H1 (cell line): ENCODE measurements at regions not wholly inside any gene's neighbourhood (a gene's known extent, or its start where the extent isn't known, plus 50 kb on each side); places are given as distances from the start of the nearest gene placed in this dataset.
"Not testable (repeated sequence)": the region's sequence is repeated elsewhere in the genome, so short reads cannot be mapped to it uniquely, and the experiment has no call there.

ENCODE experiments used
- JUN ChIP-seq: IDR thresholded peaks from 2 replicates; pipeline ENCODE4 v1.6.1; 2011; ENCODE audit warnings: low read depth, mild to moderate bottlenecking, improper control_type of control experiment, low read length
- ZNF274 ChIP-seq: IDR thresholded peaks from 2 replicates; pipeline ENCODE4 v1.7.0; 2012; ENCODE audit warnings: low read length, borderline replicate concordance; ENCODE audit errors: extremely low read depth
- TF ChIP-seq, protein P1 (sequence below): IDR thresholded peaks from 2 replicates; pipeline ENCODE4 v1.6.1; 2011; ENCODE audit warnings: low read length, improper control_type of control experiment
- TF ChIP-seq, protein P2 (sequence below), 3 experiments: IDR thresholded peaks; 1 replicate in 2 of 3; 2 replicates in 1 of 3; pipeline versions ENCODE4 v1.5.1 to v1.6.1; 2011; ENCODE audit warnings: low read length in 3 of 3, mild to moderate bottlenecking in 3 of 3, inconsistent platforms in 2 of 3, low read depth in 1 of 3, moderate library complexity in 1 of 3; ENCODE audit not compliant: insufficient read depth in 1 of 3; ENCODE audit errors: control extremely low read depth in 1 of 3

DNA sequence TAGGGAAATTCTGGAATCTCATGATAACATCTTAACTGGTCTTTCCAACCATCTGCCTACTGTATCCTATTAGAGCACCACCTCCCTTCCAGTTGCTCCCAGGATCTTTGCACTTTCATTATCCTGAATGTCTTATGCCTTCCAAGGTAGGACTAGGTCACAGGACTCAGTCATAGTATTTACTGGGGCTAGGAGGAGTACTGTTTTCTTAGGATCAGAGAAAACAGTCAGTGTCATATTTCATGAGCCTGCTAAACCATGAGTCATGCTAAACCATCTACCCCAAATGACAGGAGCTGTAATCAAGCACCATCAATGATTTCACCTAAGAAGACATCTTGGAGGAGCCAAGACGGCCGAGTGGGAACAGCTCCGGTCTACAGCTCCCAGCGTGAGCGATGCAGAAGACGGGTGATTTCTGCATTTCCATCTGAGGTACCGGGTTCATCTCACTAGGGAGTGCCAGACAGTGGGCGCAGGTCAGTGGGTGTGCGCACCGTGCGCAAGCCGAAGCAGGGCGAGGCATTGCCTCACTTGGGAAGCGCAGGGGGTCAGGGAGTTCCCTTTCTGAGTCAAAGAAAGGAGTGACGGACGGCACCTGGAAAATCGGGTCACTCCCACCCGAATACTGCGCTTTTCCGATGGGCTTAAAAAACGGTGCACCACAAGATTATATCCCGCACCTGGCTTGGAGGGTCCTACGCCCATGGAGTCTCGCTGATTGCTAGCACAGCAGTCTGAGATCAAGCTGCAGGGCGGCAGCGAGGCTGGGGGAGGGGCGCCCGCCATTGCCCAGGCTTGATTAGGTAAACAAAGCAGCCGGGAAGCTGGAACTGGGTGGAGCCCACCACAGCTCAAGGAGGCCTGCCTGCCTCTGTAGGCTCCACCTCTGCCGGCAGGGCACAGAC is 1439.2 kb upstream of the ACVR2A start:
- TF ChIP-seq, protein P1, sequence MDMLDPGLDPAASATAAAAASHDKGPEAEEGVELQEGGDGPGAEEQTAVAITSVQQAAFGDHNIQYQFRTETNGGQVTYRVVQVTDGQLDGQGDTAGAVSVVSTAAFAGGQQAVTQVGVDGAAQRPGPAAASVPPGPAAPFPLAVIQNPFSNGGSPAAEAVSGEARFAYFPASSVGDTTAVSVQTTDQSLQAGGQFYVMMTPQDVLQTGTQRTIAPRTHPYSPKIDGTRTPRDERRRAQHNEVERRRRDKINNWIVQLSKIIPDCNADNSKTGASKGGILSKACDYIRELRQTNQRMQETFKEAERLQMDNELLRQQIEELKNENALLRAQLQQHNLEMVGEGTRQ: not testable (repeated sequence)
- TF ChIP-seq, protein P2, sequence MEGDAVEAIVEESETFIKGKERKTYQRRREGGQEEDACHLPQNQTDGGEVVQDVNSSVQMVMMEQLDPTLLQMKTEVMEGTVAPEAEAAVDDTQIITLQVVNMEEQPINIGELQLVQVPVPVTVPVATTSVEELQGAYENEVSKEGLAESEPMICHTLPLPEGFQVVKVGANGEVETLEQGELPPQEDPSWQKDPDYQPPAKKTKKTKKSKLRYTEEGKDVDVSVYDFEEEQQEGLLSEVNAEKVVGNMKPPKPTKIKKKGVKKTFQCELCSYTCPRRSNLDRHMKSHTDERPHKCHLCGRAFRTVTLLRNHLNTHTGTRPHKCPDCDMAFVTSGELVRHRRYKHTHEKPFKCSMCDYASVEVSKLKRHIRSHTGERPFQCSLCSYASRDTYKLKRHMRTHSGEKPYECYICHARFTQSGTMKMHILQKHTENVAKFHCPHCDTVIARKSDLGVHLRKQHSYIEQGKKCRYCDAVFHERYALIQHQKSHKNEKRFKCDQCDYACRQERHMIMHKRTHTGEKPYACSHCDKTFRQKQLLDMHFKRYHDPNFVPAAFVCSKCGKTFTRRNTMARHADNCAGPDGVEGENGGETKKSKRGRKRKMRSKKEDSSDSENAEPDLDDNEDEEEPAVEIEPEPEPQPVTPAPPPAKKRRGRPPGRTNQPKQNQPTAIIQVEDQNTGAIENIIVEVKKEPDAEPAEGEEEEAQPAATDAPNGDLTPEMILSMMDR (IDR thresholded peaks at IDR 0.05; ENCODE audit: control extremely low read depth in 1 of 3, insufficient read depth in 1 of 3, low read depth in 1 of 3, low read length in 3 of 3): not testable (repeated sequence)
- not testable (repeated sequence) for TF ChIP-seq JUN, ZNF274
